ENCODE measurements at regions not wholly inside any gene's neighbourhood (a gene's known extent, or its start where the extent isn't known, plus 50 kb on each side); places are given as distances from the start of the nearest gene placed in this dataset.

GRCh38 chr7:24058953-24059352, 225.0 kb upstream of the NPY start:
- ChIA-PET POLR2A (no interaction called here), CTCF (no interaction called here)
- no peaks in the 10 kb centered on the region for H3K9me1 ChIP-seq (replicated peaks; ENCODE audit: control insufficient read depth, extremely low read depth, insufficient read depth, low read length)
- no peaks in the 10 kb centered on the region for H3K27me3 ChIP-seq (ENCODE audit: control insufficient read depth in 2 of 2, insufficient read depth in 2 of 2, low read length in 2 of 2)
- no peaks in the 10 kb centered on the region for H3K36me3 ChIP-seq (ENCODE audit: control insufficient read depth in 2 of 2, extremely low read depth in 1 of 2, insufficient read depth in 2 of 2, low read length in 2 of 2)
- no peak overlapping the region for H3K27ac ChIP-seq (ENCODE audit: insufficient read depth, low read depth, low read length)
- DNase-seq (ENCODE audit: low read depth, low spot score) = no peak
- no peaks in the 10 kb centered on the region for H3K4me1 ChIP-seq (ENCODE audit: control insufficient read depth, extremely low read depth, insufficient read depth, low read length)
- no TSS peak for BruUV-seq (replicated peaks)
- TF ChIP-seq JUN (IDR thresholded peaks at IDR 0.05; ENCODE audit: borderline replicate concordance, insufficient read depth, insufficient read length, low read depth) (no peak), MAX (IDR thresholded peaks at IDR 0.05; ENCODE audit: insufficient read depth, insufficient read length) (no peak), CTCF (IDR thresholded peaks at IDR 0.05; ENCODE audit: extremely low read depth in 1 of 2, insufficient read depth in 1 of 2, low read depth in 1 of 2, low read length in 2 of 2) (no peak), FOS (IDR thresholded peaks at IDR 0.05; ENCODE audit: borderline replicate concordance, insufficient read depth, low read length) (no peak), MYC (IDR thresholded peaks at IDR 0.05; ENCODE audit: low read depth, low read length) (no peak), POLR2AphosphoS5 (IDR thresholded peaks at IDR 0.05; ENCODE audit: insufficient read depth, low read depth, low read length) (no peak), EZH2 (IDR thresholded peaks at IDR 0.05; ENCODE audit: borderline replicate concordance, low read depth, low read length, severe bottlenecking) (no peak), POLR2A (IDR thresholded peaks at IDR 0.05; ENCODE audit: low read depth, low read length) (no peak), GATA2 (IDR thresholded peaks at IDR 0.05; ENCODE audit: insufficient read depth, insufficient read length, low read depth, low read length) (no peak)
- no peak for FAIRE-seq
- H3K79me2 ChIP-seq (ENCODE audit: control insufficient read depth, insufficient read depth, low read length) = no peaks in the 10 kb centered on the region
- intact Hi-C loops (cut with micrococcal nuclease) = no loop called here
- H3K9ac ChIP-seq (replicated peaks; ENCODE audit: extremely low read depth, insufficient read depth, low read length) = no peak overlapping the region
- peaks cover 3% of the 10 kb centered on the region for H3K9me3 ChIP-seq (replicated peaks; ENCODE audit: control insufficient read depth, insufficient read depth, low read length)
- H3K4me2 ChIP-seq (ENCODE audit: insufficient read depth, low read length) = no peak overlapping the region
- dilution Hi-C loops (cut with MboI; ENCODE audit: extremely low pct_ligation_motif_present, low sequenced_read_pairs) = no loop called here
- no peak overlapping the region for H2AFZ ChIP-seq (ENCODE audit: low read depth, low read length)
- H4K20me1 ChIP-seq (replicated peaks; ENCODE audit: control insufficient read depth, extremely low read depth, insufficient read depth, low read length) = no peaks in the 10 kb centered on the region
- H3K4me3 ChIP-seq (replicated peaks in 1 of 3; ENCODE audit: insufficient read depth in 1 of 3, low read depth in 1 of 3, low read length in 3 of 3) = no peak overlapping the region

Data from endothelial cell of umbilical vein (primary cell).